ENCODE measurements at regions not wholly inside any gene's neighbourhood (a gene's known extent, or its start where the extent isn't known, plus 50 kb on each side); places are given as distances from the start of the nearest gene placed in this dataset.

DNA sequence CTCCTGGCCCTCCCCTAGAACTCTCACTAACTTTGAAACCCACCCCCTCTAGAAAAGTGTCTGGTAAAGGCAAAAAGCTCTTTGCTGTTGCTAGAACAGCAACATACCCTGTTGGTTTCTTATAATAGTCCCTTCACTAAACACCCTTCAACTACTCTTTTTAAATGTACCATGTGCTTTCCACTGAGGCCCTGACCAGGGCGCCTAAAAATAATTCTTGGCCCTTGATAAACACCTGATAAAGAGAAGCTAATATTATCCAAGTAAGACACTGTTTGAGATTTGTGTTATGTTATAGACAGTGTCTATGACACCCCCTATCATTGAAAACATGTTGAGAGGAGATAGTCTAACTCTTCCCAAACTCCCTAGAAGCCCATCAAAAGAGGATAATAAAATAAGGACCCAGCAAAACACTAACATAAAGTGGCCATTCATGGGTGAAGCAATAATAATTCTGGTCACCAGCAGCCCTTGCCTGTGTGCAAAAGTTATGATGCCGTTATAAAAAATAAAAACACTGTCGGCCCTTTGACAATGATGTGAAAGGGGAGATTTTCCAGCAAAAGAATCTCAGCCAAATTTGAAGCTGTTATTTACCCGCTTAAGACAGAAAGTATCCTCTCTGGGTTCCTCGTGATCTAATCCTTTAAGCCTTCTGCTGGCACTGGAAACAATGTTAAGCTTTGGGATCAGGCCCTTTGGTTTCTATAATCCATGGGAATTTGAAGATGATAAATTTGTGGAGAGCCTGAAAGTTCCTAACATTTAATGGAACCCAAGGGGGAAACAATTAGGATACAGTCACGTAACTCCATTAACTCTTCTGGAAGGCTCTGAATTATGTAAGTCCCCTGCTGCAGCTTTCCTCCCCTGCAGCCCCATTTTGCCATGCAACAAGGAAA lies 122.6 kb upstream of the PLCB4 start:
- Histone ChIP-seq H3K18ac (ENCODE audit: low read length) (no peak overlapping the region), H2BK15ac (ENCODE audit: low read length) (no peak overlapping the region), H3K36me3 (replicated peaks in 1 of 2; ENCODE audit: control insufficient read depth in 2 of 2, insufficient read depth in 2 of 2, low read length in 2 of 2) (no peaks in the 10 kb centered on the region), H3K4me1 (ENCODE audit: control insufficient read depth in 2 of 2, insufficient read depth in 1 of 2, low read depth in 1 of 2, low read length in 2 of 2) (no peaks in the 10 kb centered on the region), H4K91ac (ENCODE audit: low read depth, low read length, poor library complexity) (no peak overlapping the region), H2AFZ (ENCODE audit: low read length) (no peak overlapping the region), H2BK120ac (ENCODE audit: low read depth, low read length) (no peak overlapping the region), H3K14ac (ENCODE audit: low read length) (no peak overlapping the region), H3K4me3 (ENCODE audit: low read length in 2 of 2) (no peak overlapping the region), H2BK5ac (ENCODE audit: low read length) (no peak overlapping the region), H3K27ac (replicated peaks; ENCODE audit: low read length) (no peak overlapping the region), H3K9me3 (replicated peaks in 1 of 2; ENCODE audit: control insufficient read depth in 2 of 2, insufficient read depth in 1 of 2, low read depth in 1 of 2, low read length in 2 of 2) (no peaks in the 10 kb centered on the region), H3K23ac (ENCODE audit: low read depth, low read length, poor library complexity) (no peak overlapping the region), H3K27me3 (ENCODE audit: control insufficient read depth in 3 of 3, insufficient read depth in 3 of 3, low read depth in 1 of 3, low read length in 3 of 3) (peaks cover 0 to under 1% (median 0%) of the 10 kb centered on the region in 3 experiments), H2AK5ac (ENCODE audit: low read depth, low read length) (no peak overlapping the region), H4K8ac (ENCODE audit: low read depth, low read length) (no peak overlapping the region), H3K79me1 (ENCODE audit: low read depth, low read length) (no peaks in the 10 kb centered on the region), H2BK12ac (ENCODE audit: low read length) (no peak overlapping the region), H3K9ac (ENCODE audit: low read depth, low read length, poor library complexity) (no peak overlapping the region), H3K4ac (ENCODE audit: low read length) (no peak overlapping the region), H3K4me2 (ENCODE audit: insufficient read depth, low read length, poor library complexity, severe bottlenecking) (no peak overlapping the region)
- WGBS, 2 donors (ENCODE audit: extremely low coverage in 2 of 2, insufficient read length in 2 of 2, insufficient replicate concordance in 1 of 2), result no CpG with 5 or more reads among the region's 6 CpGs
- no peak for DNase-seq (ENCODE audit: low spot score)

DNA sequence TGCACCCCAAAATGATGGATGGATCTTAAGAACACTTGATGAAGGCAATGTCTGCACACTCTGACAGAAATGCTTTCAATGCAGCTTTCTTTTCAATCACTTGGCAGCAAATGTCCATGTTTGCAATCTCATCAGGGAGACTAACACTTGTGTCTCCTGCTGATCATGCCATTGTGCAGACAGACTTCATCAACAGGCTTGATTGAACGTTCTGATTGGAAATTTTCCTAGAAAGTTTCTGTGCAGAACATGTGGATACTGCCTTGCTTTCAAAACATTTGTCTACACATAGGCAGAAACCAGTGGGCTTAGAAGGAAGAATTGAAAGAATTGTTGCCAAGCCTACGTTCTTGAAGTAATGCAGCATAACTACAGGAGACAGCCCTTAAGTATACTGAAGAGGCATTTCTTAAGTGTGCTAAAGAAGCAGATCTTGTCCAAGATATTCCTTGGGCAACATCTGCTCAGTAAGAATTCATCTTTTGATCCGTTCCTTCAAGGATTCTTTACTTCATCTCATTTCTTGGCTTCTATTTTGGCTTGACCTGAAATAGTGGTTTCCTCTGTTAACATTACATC lies 120.4 kb upstream of the PLCB4 start:
- H2BK120ac ChIP-seq (ENCODE audit: low read depth, low read length), result no peak overlapping the region
- no peak overlapping the region for H3K4me2 ChIP-seq (ENCODE audit: insufficient read depth, low read length, poor library complexity, severe bottlenecking)
- no peaks in the 10 kb centered on the region for H3K4me1 ChIP-seq (ENCODE audit: control insufficient read depth in 2 of 2, insufficient read depth in 1 of 2, low read depth in 1 of 2, low read length in 2 of 2)
- H2AK5ac ChIP-seq (ENCODE audit: low read depth, low read length), result no peak overlapping the region
- no peak overlapping the region for H2BK15ac ChIP-seq (ENCODE audit: low read length)
- no peak overlapping the region for H2BK5ac ChIP-seq (ENCODE audit: low read length)
- no peak for DNase-seq (ENCODE audit: low spot score)
- H4K91ac ChIP-seq (ENCODE audit: low read depth, low read length, poor library complexity), result no peak overlapping the region
- H3K23ac ChIP-seq (ENCODE audit: low read depth, low read length, poor library complexity), result no peak overlapping the region
- H2BK12ac ChIP-seq (ENCODE audit: low read length), result no peak overlapping the region
- no peak overlapping the region for H3K18ac ChIP-seq (ENCODE audit: low read length)
- no CpG with 5 or more reads among the region's 3 CpGs for whole genome bisulfite sequencing, 2 donors (ENCODE audit: extremely low coverage in 2 of 2, insufficient read length in 2 of 2, insufficient replicate concordance in 1 of 2)
- no peak overlapping the region for H4K8ac ChIP-seq (ENCODE audit: low read depth, low read length)
- H3K36me3 ChIP-seq (replicated peaks in 1 of 2; ENCODE audit: control insufficient read depth in 2 of 2, insufficient read depth in 2 of 2, low read length in 2 of 2), result no peaks in the 10 kb centered on the region
- no peak overlapping the region for H2AFZ ChIP-seq (ENCODE audit: low read length)
- no peak overlapping the region for H3K4me3 ChIP-seq (ENCODE audit: low read length in 2 of 2)
- H3K9ac ChIP-seq (ENCODE audit: low read depth, low read length, poor library complexity), result no peak overlapping the region
- peaks cover 0 to 4% (median 0%) of the 10 kb centered on the region in 3 experiments for H3K27me3 ChIP-seq (ENCODE audit: control insufficient read depth in 3 of 3, insufficient read depth in 3 of 3, low read depth in 1 of 3, low read length in 3 of 3)
- no peak overlapping the region for H3K27ac ChIP-seq (replicated peaks; ENCODE audit: low read length)
- H3K9me3 ChIP-seq (replicated peaks in 1 of 2; ENCODE audit: control insufficient read depth in 2 of 2, insufficient read depth in 1 of 2, low read depth in 1 of 2, low read length in 2 of 2), result no peaks in the 10 kb centered on the region
- no peak overlapping the region for H3K14ac ChIP-seq (ENCODE audit: low read length)
- no peak overlapping the region for H3K4ac ChIP-seq (ENCODE audit: low read length)
- no peaks in the 10 kb centered on the region for H3K79me1 ChIP-seq (ENCODE audit: low read depth, low read length)

GRCh38 chr20:8951164-8951563 lies 117.7 kb upstream of the PLCB4 start:
- no peaks in the 10 kb centered on the region for H3K4me1 ChIP-seq (ENCODE audit: control insufficient read depth in 2 of 2, insufficient read depth in 1 of 2, low read depth in 1 of 2, low read length in 2 of 2)
- peaks cover 0 to 4% (median 0%) of the 10 kb centered on the region in 3 experiments for H3K27me3 ChIP-seq (ENCODE audit: control insufficient read depth in 3 of 3, insufficient read depth in 3 of 3, low read depth in 1 of 3, low read length in 3 of 3)
- H2AK5ac ChIP-seq (ENCODE audit: low read depth, low read length), result no peak overlapping the region
- no peak overlapping the region for H2BK120ac ChIP-seq (ENCODE audit: low read depth, low read length)
- no peak overlapping the region for H2BK5ac ChIP-seq (ENCODE audit: low read length)
- H3K23ac ChIP-seq (ENCODE audit: low read depth, low read length, poor library complexity), result no peak overlapping the region
- H3K4me2 ChIP-seq (ENCODE audit: insufficient read depth, low read length, poor library complexity, severe bottlenecking), result no peak overlapping the region
- H3K9me3 ChIP-seq (replicated peaks in 1 of 2; ENCODE audit: control insufficient read depth in 2 of 2, insufficient read depth in 1 of 2, low read depth in 1 of 2, low read length in 2 of 2), result no peaks in the 10 kb centered on the region
- H3K18ac ChIP-seq (ENCODE audit: low read length), result no peak overlapping the region
- WGBS, 2 donors (ENCODE audit: extremely low coverage in 2 of 2, insufficient read length in 2 of 2, insufficient replicate concordance in 1 of 2), result no CpG with 5 or more reads among the region's 4 CpGs
- no peak overlapping the region for H2AFZ ChIP-seq (ENCODE audit: low read length)
- no peak overlapping the region for H3K9ac ChIP-seq (ENCODE audit: low read depth, low read length, poor library complexity)
- H3K36me3 ChIP-seq (replicated peaks in 1 of 2; ENCODE audit: control insufficient read depth in 2 of 2, insufficient read depth in 2 of 2, low read length in 2 of 2), result no peaks in the 10 kb centered on the region
- no peak overlapping the region for H3K27ac ChIP-seq (replicated peaks; ENCODE audit: low read length)
- no peak overlapping the region for H2BK15ac ChIP-seq (ENCODE audit: low read length)
- H3K4ac ChIP-seq (ENCODE audit: low read length), result no peak overlapping the region
- no peak overlapping the region for H2BK12ac ChIP-seq (ENCODE audit: low read length)
- H3K79me1 ChIP-seq (ENCODE audit: low read depth, low read length), result no peaks in the 10 kb centered on the region
- H4K8ac ChIP-seq (ENCODE audit: low read depth, low read length), result no peak overlapping the region
- no peak for DNase-seq (ENCODE audit: low spot score)
- H3K14ac ChIP-seq (ENCODE audit: low read length), result no peak overlapping the region
- H3K4me3 ChIP-seq (ENCODE audit: low read length in 2 of 2), result no peak overlapping the region
- no peak overlapping the region for H4K91ac ChIP-seq (ENCODE audit: low read depth, low read length, poor library complexity)

DNA sequence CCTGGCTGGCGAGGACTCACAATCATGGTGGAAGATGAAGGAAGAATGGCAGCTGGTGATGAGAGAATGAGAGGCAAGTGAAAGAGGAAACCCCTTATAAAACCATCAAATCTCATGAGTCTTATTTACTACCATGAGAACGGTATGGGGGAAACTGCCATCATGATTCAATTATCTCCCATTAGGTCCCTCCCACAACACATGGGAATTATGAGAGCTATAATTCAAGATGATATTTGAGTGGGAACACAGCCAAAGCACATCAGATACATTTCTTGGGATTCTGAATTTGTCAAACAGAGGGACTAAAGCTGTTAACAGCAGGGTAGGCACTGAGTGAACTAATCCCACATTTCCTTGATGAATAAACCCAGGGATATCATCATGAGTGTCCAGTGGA lies 116.2 kb upstream of the PLCB4 start:
- WGBS, 2 donors (ENCODE audit: extremely low coverage in 2 of 2, insufficient read length in 2 of 2, insufficient replicate concordance in 1 of 2), result no CpG with 5 or more reads among the region's 2 CpGs

More for the DNA sequence above, 116.2 kb upstream of the PLCB4 start:
- Histone ChIP-seq H3K4me2 (ENCODE audit: insufficient read depth, low read length, poor library complexity, severe bottlenecking) (no peak overlapping the region), H3K27me3 (ENCODE audit: control insufficient read depth in 3 of 3, insufficient read depth in 3 of 3, low read depth in 1 of 3, low read length in 3 of 3) (peaks cover 0 to 4% (median 0%) of the 10 kb centered on the region in 3 experiments), H3K4me1 (ENCODE audit: control insufficient read depth in 2 of 2, insufficient read depth in 1 of 2, low read depth in 1 of 2, low read length in 2 of 2) (no peaks in the 10 kb centered on the region), H3K9ac (ENCODE audit: low read depth, low read length, poor library complexity) (no peak overlapping the region), H3K23ac (ENCODE audit: low read depth, low read length, poor library complexity) (no peak overlapping the region), H2BK12ac (ENCODE audit: low read length) (no peak overlapping the region), H2AFZ (ENCODE audit: low read length) (no peak overlapping the region), H2BK5ac (ENCODE audit: low read length) (no peak overlapping the region), H3K18ac (ENCODE audit: low read length) (no peak overlapping the region), H2BK15ac (ENCODE audit: low read length) (no peak overlapping the region), H3K4ac (ENCODE audit: low read length) (no peak overlapping the region), H3K9me3 (replicated peaks in 1 of 2; ENCODE audit: control insufficient read depth in 2 of 2, insufficient read depth in 1 of 2, low read depth in 1 of 2, low read length in 2 of 2) (no peaks in the 10 kb centered on the region), H4K8ac (ENCODE audit: low read depth, low read length) (no peak overlapping the region), H3K4me3 (ENCODE audit: low read length in 2 of 2) (no peak overlapping the region), H2AK5ac (ENCODE audit: low read depth, low read length) (no peak overlapping the region), H4K91ac (ENCODE audit: low read depth, low read length, poor library complexity) (no peak overlapping the region), H3K14ac (ENCODE audit: low read length) (no peak overlapping the region), H3K27ac (replicated peaks; ENCODE audit: low read length) (no peak overlapping the region), H2BK120ac (ENCODE audit: low read depth, low read length) (no peak overlapping the region), H3K79me1 (ENCODE audit: low read depth, low read length) (no peaks in the 10 kb centered on the region), H3K36me3 (replicated peaks in 1 of 2; ENCODE audit: control insufficient read depth in 2 of 2, insufficient read depth in 2 of 2, low read length in 2 of 2) (no peaks in the 10 kb centered on the region)
- DNase-seq (ENCODE audit: low spot score), result no peak

All from neuronal stem cell (in vitro differentiated cells).